ENCODE measurements at regions not wholly inside any gene's neighbourhood (a gene's known extent, or its start where the extent isn't known, plus 50 kb on each side); places are given as distances from the start of the nearest gene placed in this dataset.

- Histone ChIP-seq H2AFZ (ENCODE audit: low read depth, low read length) (no peak overlapping the region), H3K4me2 (ENCODE audit: insufficient read depth, low read length) (no peak overlapping the region), H3K79me2 (ENCODE audit: control insufficient read depth, insufficient read depth, low read length) (no peaks in the 10 kb centered on the region), H3K4me3 (replicated peaks in 1 of 3; ENCODE audit: insufficient read depth in 1 of 3, low read depth in 1 of 3, low read length in 3 of 3) (no peak overlapping the region), H3K27ac (ENCODE audit: insufficient read depth, low read depth, low read length) (no peak overlapping the region), H3K9me3 (replicated peaks; ENCODE audit: control insufficient read depth, insufficient read depth, low read length) (no peaks in the 10 kb centered on the region), H3K36me3 (ENCODE audit: control insufficient read depth in 2 of 2, extremely low read depth in 1 of 2, insufficient read depth in 2 of 2, low read length in 2 of 2) (no peaks in the 10 kb centered on the region), H3K4me1 (ENCODE audit: control insufficient read depth, extremely low read depth, insufficient read depth, low read length) (peaks cover 24% of the 10 kb centered on the region), H4K20me1 (replicated peaks; ENCODE audit: control insufficient read depth, extremely low read depth, insufficient read depth, low read length) (no peaks in the 10 kb centered on the region), H3K27me3 (ENCODE audit: control insufficient read depth in 2 of 2, insufficient read depth in 2 of 2, low read length in 2 of 2) (no peaks in the 10 kb centered on the region), H3K9me1 (replicated peaks; ENCODE audit: control insufficient read depth, extremely low read depth, insufficient read depth, low read length) (no peaks in the 10 kb centered on the region), H3K9ac (replicated peaks; ENCODE audit: extremely low read depth, insufficient read depth, low read length) (no peak overlapping the region)
- dilution Hi-C loops (cut with MboI; ENCODE audit: extremely low pct_ligation_motif_present, low sequenced_read_pairs) (no loop called here), intact Hi-C loops (cut with micrococcal nuclease) (no loop called here)
- TF ChIP-seq GATA2 (IDR thresholded peaks at IDR 0.05; ENCODE audit: insufficient read depth, insufficient read length, low read depth, low read length), result no peak
- no peak for TF ChIP-seq JUN (IDR thresholded peaks at IDR 0.05; ENCODE audit: borderline replicate concordance, insufficient read depth, insufficient read length, low read depth)
- no peak for TF ChIP-seq FOS (IDR thresholded peaks at IDR 0.05; ENCODE audit: borderline replicate concordance, insufficient read depth, low read length)
- TF ChIP-seq POLR2A (IDR thresholded peaks at IDR 0.05; ENCODE audit: low read depth, low read length), result no peak
- no peak for TF ChIP-seq EZH2 (IDR thresholded peaks at IDR 0.05; ENCODE audit: borderline replicate concordance, low read depth, low read length, severe bottlenecking)
- TF ChIP-seq CTCF (IDR thresholded peaks at IDR 0.05; ENCODE audit: extremely low read depth in 1 of 2, insufficient read depth in 1 of 2, low read depth in 1 of 2, low read length in 2 of 2), result no peak
- no peak for TF ChIP-seq MYC (IDR thresholded peaks at IDR 0.05; ENCODE audit: low read depth, low read length)
- no peak for TF ChIP-seq MAX (IDR thresholded peaks at IDR 0.05; ENCODE audit: insufficient read depth, insufficient read length)
- TF ChIP-seq POLR2AphosphoS5 (IDR thresholded peaks at IDR 0.05; ENCODE audit: insufficient read depth, low read depth, low read length), result no peak
- no TSS peak for BruUV-seq (replicated peaks)
- FAIRE-seq, result no peak
- DNase-seq (ENCODE audit: low read depth, low spot score), result no peak
- POLR2A ChIA-PET, result no interaction called here
- CTCF ChIA-PET, result interaction anchor here (1.1 to 2.9 kb wide), 3 partner anchors 9 to 50 kb away, joined by 3 to 14 read pairs (median 4); no protein-coding TSS in a partner anchor
Measured at GRCh38 chr1:244992833-244993232, 128.5 kb upstream of the HNRNPU start.
